Type B pancreatic cell (in vitro differentiated cells): ENCODE measurements at regions not wholly inside any gene's neighbourhood (a gene's known extent, or its start where the extent isn't known, plus 50 kb on each side); places are given as distances from the start of the nearest gene placed in this dataset.

Experiments
- DNase-seq: peaks from one replicate; pipeline ENCODE4 v3.0.0; 2021; ENCODE audit warnings: mixed read lengths; ENCODE audit not compliant: unreplicated experiment; ENCODE audit errors: extremely low spot score
- H3K27ac Mint-ChIP-seq: 2 replicates; pipeline ENCODE4 v1.8.0; 2021; ENCODE audit warnings: mild to moderate bottlenecking, mixed read lengths
- H3K27me3 Mint-ChIP-seq: 2 replicates; pipeline ENCODE4 v1.8.0; 2021; ENCODE audit warnings: mixed read lengths
- H3K36me3 Mint-ChIP-seq: 2 replicates; pipeline ENCODE4 v1.8.0; 2021; ENCODE audit warnings: mixed read lengths
- H3K4me1 Mint-ChIP-seq: one replicate; pipeline ENCODE4 v1.8.0; 2021; ENCODE audit warnings: mixed read lengths; ENCODE audit not compliant: unreplicated experiment
- H3K4me3 Mint-ChIP-seq: 2 replicates; pipeline ENCODE4 v1.8.0; 2021; ENCODE audit warnings: mild to moderate bottlenecking, mixed read lengths
- H3K9me3 Mint-ChIP-seq: 2 replicates; pipeline ENCODE4 v1.8.0; 2021; ENCODE audit warnings: mixed read lengths
- CTCF ChIP-seq: fragments of 200-600 bp; sonication (generic); conservative IDR thresholded peaks from 2 replicates; pipeline ENCODE4 v1.5.0; 2021; ENCODE audit warnings: antibody characterized with exemption, mild to moderate bottlenecking

GRCh38 chr9:88741335-88741734, 206.4 kb downstream of the NXNL2 start:
- peaks cover 5% of the 10 kb centered on the region for H3K9me3 Mint-ChIP-seq
- no peak for DNase-seq
- no peaks in the 10 kb centered on the region for H3K27me3 Mint-ChIP-seq
- H3K36me3 Mint-ChIP-seq: no peaks in the 10 kb centered on the region
- H3K4me3 Mint-ChIP-seq: no peak overlapping the region
- no peak overlapping the region for H3K27ac Mint-ChIP-seq
- peaks cover 38% of the 10 kb centered on the region for H3K4me1 Mint-ChIP-seq
- peak; percentile 67 for TF ChIP-seq CTCF

- Mint-ChIP-seq H3K9me3 (peaks cover 5% of the 10 kb centered on the region), H3K4me3 (no peak overlapping the region), H3K27me3 (no peaks in the 10 kb centered on the region), H3K27ac (no peak overlapping the region), H3K36me3 (no peaks in the 10 kb centered on the region), H3K4me1 (peaks cover 50% of the 10 kb centered on the region)
- DNase-seq: no peak
- TF ChIP-seq CTCF: no peak
These were observed 207.5 kb downstream of the NXNL2 start for GRCh38 chr9:88742483-88742882.

- H3K9me3 Mint-ChIP-seq: peaks cover 5% of the 10 kb centered on the region
- no peak overlapping the region for H3K27ac Mint-ChIP-seq
- DNase-seq: no peak
- no peak for TF ChIP-seq CTCF
- no peaks in the 10 kb centered on the region for H3K36me3 Mint-ChIP-seq
- no peaks in the 10 kb centered on the region for H3K27me3 Mint-ChIP-seq
- peaks cover 54% of the 10 kb centered on the region for H3K4me1 Mint-ChIP-seq
- H3K4me3 Mint-ChIP-seq: no peak overlapping the region
These were observed 207.9 kb downstream of the NXNL2 start for GRCh38 chr9:88742905-88743304.

GRCh38 chr9:88745276-88746001, 210.5 kb downstream of the NXNL2 start:
- DNase-seq: no peak
- H3K36me3 Mint-ChIP-seq: no peaks in the 10 kb centered on the region
- TF ChIP-seq CTCF: no peak
- no peak overlapping the region for H3K4me3 Mint-ChIP-seq
- peak overlapping the region; percentile 48 for H3K27ac Mint-ChIP-seq
- peaks cover 5% of the 10 kb centered on the region for H3K9me3 Mint-ChIP-seq
- peaks cover 57% of the 10 kb centered on the region for H3K4me1 Mint-ChIP-seq
- H3K27me3 Mint-ChIP-seq: no peaks in the 10 kb centered on the region

- H3K4me3 Mint-ChIP-seq: peak overlapping the region; percentile 51
- peak overlapping the region; percentile 46 for H3K27ac Mint-ChIP-seq
- H3K36me3 Mint-ChIP-seq: no peaks in the 10 kb centered on the region
- H3K9me3 Mint-ChIP-seq: peaks cover 4% of the 10 kb centered on the region
- no peak for DNase-seq
- H3K4me1 Mint-ChIP-seq: peaks cover 57% of the 10 kb centered on the region
- TF ChIP-seq CTCF: no peak
- no peaks in the 10 kb centered on the region for H3K27me3 Mint-ChIP-seq
These were observed 211.2 kb downstream of the NXNL2 start for GRCh38 chr9:88746029-88746742.
